ENCODE measurements at regions not wholly inside any gene's neighbourhood (a gene's known extent, or its start where the extent isn't known, plus 50 kb on each side); places are given as distances from the start of the nearest gene placed in this dataset.

DNA sequence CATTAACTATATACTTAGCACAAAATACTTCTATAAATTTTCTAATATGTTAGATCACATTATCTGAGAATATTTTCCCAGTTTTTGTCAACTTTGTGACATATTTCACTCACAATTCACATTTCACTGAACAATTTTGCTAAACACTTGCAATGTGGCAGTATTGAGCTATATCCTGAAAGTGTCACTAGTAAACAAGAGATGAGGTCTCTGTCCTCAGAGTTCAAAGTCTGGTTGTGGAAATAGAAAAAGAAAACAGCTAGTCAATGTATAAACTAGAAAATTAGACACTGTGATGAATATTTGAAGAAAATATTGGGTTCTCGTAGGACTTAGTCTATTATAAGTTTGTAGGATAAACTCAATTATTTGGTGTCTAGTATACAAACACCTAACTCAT, 87.4 kb upstream of the CHORDC1 start:
- no peaks in the 10 kb centered on the region for H3K4me1 Mint-ChIP-seq
- no peaks in the 10 kb centered on the region for H3K27me3 Mint-ChIP-seq (ENCODE audit: low read depth)
- H3K4me3 Mint-ChIP-seq: no peak overlapping the region
- no peaks in the 10 kb centered on the region for H3K36me3 Mint-ChIP-seq (ENCODE audit: low read depth)
- TF ChIP-seq CTCF (IDR thresholded peaks at IDR 0.05; ENCODE audit: unreplicated experiment in 3 of 3): peak in 1 of 3 experiments; percentile 30
- H3K27ac Mint-ChIP-seq: no peak overlapping the region
- H3K9me3 Mint-ChIP-seq: peaks cover 2% of the 10 kb centered on the region

GRCh38 chr11:90309693-90310092, 86.8 kb upstream of the CHORDC1 start:
- H3K4me3 Mint-ChIP-seq: no peak overlapping the region
- H3K27me3 Mint-ChIP-seq (ENCODE audit: low read depth): no peaks in the 10 kb centered on the region
- no peak for TF ChIP-seq CTCF (IDR thresholded peaks at IDR 0.05; ENCODE audit: unreplicated experiment in 3 of 3)
- peaks cover 2% of the 10 kb centered on the region for H3K9me3 Mint-ChIP-seq
- H3K36me3 Mint-ChIP-seq (ENCODE audit: low read depth): no peaks in the 10 kb centered on the region
- H3K27ac Mint-ChIP-seq: no peak overlapping the region
- H3K4me1 Mint-ChIP-seq: no peaks in the 10 kb centered on the region

- Mint-ChIP-seq H3K27ac (no peak overlapping the region), H3K36me3 (ENCODE audit: low read depth) (no peaks in the 10 kb centered on the region), H3K9me3 (peaks cover 8% of the 10 kb centered on the region), H3K4me1 (no peaks in the 10 kb centered on the region), H3K27me3 (ENCODE audit: low read depth) (no peaks in the 10 kb centered on the region), H3K4me3 (no peak overlapping the region)
- TF ChIP-seq CTCF (IDR thresholded peaks at IDR 0.05; ENCODE audit: unreplicated experiment in 3 of 3): no peak
Measured at GRCh38 chr11:90294526-90294925, 71.7 kb upstream of the CHORDC1 start.

DNA sequence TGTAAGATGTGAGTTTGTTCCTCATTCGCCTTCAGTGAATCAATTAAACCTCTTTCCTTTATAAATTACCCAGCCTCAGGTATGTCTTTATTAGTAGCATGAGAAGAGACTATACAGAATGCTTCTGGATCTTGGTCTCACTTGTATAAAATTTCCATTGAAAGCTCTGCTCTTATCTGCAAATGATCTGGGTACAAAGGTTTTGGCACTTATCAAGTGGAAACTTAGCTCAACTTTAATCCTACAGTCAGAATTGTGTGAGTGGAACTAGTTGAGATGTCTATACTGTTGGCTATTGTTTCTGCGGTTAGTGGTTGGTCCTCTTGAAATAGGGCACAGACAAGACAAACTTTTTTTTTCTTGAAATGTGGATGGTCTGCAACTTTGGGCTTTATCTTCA, 71.2 kb upstream of the CHORDC1 start:
- H3K27ac Mint-ChIP-seq: no peak overlapping the region
- H3K9me3 Mint-ChIP-seq: peaks cover 8% of the 10 kb centered on the region
- no peaks in the 10 kb centered on the region for H3K36me3 Mint-ChIP-seq (ENCODE audit: low read depth)
- no peaks in the 10 kb centered on the region for H3K4me1 Mint-ChIP-seq
- H3K4me3 Mint-ChIP-seq: no peak overlapping the region
- TF ChIP-seq CTCF (IDR thresholded peaks at IDR 0.05; ENCODE audit: unreplicated experiment in 3 of 3): no peak
- H3K27me3 Mint-ChIP-seq (ENCODE audit: low read depth): no peaks in the 10 kb centered on the region

GRCh38 chr11:90288212-90288821, 65.5 kb upstream of the CHORDC1 start:
- H3K4me1 Mint-ChIP-seq: no peaks in the 10 kb centered on the region
- no peak overlapping the region for H3K4me3 Mint-ChIP-seq
- H3K27ac Mint-ChIP-seq: no peak overlapping the region
- peaks cover 6% of the 10 kb centered on the region for H3K9me3 Mint-ChIP-seq
- no peaks in the 10 kb centered on the region for H3K36me3 Mint-ChIP-seq (ENCODE audit: low read depth)
- H3K27me3 Mint-ChIP-seq (ENCODE audit: low read depth): no peaks in the 10 kb centered on the region
- peak; percentile 66 to 87 (median 75) for TF ChIP-seq CTCF (IDR thresholded peaks at IDR 0.05; ENCODE audit: unreplicated experiment in 3 of 3)

- Mint-ChIP-seq H3K27ac (no peak overlapping the region), H3K4me1 (no peaks in the 10 kb centered on the region), H3K9me3 (peaks cover 6% of the 10 kb centered on the region), H3K27me3 (ENCODE audit: low read depth) (no peaks in the 10 kb centered on the region), H3K4me3 (no peak overlapping the region), H3K36me3 (ENCODE audit: low read depth) (no peaks in the 10 kb centered on the region)
- TF ChIP-seq CTCF (IDR thresholded peaks at IDR 0.05; ENCODE audit: unreplicated experiment in 3 of 3): no peak
Measured at GRCh38 chr11:90286640-90287039, 63.8 kb upstream of the CHORDC1 start.

All from nephron (organoid).